ENCODE measurements at regions not wholly inside any gene's neighbourhood (a gene's known extent, or its start where the extent isn't known, plus 50 kb on each side); places are given as distances from the start of the nearest gene placed in this dataset.

DNA sequence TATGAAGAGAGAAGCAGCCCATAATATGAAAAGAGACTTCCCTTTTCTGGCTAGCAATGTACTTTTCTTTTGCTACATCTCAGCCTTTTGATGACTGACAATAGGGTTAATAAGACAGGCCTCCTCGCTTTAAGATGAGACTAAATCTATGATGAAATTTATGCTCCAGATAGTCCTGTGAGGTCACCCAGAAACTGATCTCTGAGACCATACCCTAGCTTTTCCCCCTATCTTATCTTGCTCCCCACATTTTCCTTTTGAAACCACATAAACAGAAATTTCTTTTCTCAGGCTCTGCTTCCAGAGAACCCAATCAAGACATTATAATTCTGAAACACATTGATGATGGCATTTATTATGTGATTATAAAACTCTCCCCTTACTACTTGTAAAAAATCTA, 168.8 kb upstream of the CADM2 start:
- H3K4me3 ChIP-seq (ENCODE audit: control insufficient read depth in 2 of 3, extremely low read depth in 1 of 3, insufficient read depth in 2 of 3, low read depth in 1 of 3, low read length in 3 of 3), result no peak overlapping the region
- dilution Hi-C loops (cut with MboI; ENCODE audit: extremely low pct_ligation_motif_present, low sequenced_read_pairs), result no loop called here
- H3K9ac ChIP-seq (ENCODE audit: control insufficient read depth, extremely low read depth, insufficient read depth, low read length), result no peak overlapping the region
- H4K20me1 ChIP-seq (ENCODE audit: control insufficient read depth, extremely low read depth, insufficient read depth, low read length), result no peaks in the 10 kb centered on the region
- no peak overlapping the region for H3K27ac ChIP-seq (ENCODE audit: control insufficient read depth, insufficient read depth, low read length)
- no peaks in the 10 kb centered on the region for H3K9me3 ChIP-seq (ENCODE audit: control insufficient read depth, low read depth, low read length)
- no peak overlapping the region for H3K4me2 ChIP-seq (ENCODE audit: control insufficient read depth, extremely low read depth, insufficient read depth, low read depth, low read length)
- H2AFZ ChIP-seq (ENCODE audit: control insufficient read depth, low read length), result no peak overlapping the region
- no peaks in the 10 kb centered on the region for H3K27me3 ChIP-seq (ENCODE audit: control insufficient read depth, extremely low read depth, insufficient read depth, low read length)
- no peak for DNase-seq (ENCODE audit: low read depth, low spot score)
- H3K79me2 ChIP-seq (ENCODE audit: control insufficient read depth, insufficient read depth, low read length), result no peaks in the 10 kb centered on the region
- FAIRE-seq, result no peak
- no peaks in the 10 kb centered on the region for H3K4me1 ChIP-seq (ENCODE audit: control insufficient read depth, extremely low read depth, insufficient read depth, low read length)
- TF ChIP-seq EZH2 (IDR thresholded peaks at IDR 0.05; ENCODE audit: low read length), result no peak
- TF ChIP-seq, protein P1, sequence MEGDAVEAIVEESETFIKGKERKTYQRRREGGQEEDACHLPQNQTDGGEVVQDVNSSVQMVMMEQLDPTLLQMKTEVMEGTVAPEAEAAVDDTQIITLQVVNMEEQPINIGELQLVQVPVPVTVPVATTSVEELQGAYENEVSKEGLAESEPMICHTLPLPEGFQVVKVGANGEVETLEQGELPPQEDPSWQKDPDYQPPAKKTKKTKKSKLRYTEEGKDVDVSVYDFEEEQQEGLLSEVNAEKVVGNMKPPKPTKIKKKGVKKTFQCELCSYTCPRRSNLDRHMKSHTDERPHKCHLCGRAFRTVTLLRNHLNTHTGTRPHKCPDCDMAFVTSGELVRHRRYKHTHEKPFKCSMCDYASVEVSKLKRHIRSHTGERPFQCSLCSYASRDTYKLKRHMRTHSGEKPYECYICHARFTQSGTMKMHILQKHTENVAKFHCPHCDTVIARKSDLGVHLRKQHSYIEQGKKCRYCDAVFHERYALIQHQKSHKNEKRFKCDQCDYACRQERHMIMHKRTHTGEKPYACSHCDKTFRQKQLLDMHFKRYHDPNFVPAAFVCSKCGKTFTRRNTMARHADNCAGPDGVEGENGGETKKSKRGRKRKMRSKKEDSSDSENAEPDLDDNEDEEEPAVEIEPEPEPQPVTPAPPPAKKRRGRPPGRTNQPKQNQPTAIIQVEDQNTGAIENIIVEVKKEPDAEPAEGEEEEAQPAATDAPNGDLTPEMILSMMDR (optimal IDR thresholded peaks at IDR 0.05 in 1 of 3, IDR thresholded peaks at IDR 0.05 in 1 of 3, conservative IDR thresholded peaks at IDR 0.05 in 1 of 3; ENCODE audit: extremely low read depth in 1 of 3, insufficient read depth in 2 of 3, low read length in 3 of 3), result no peak
- H3K9me1 ChIP-seq (ENCODE audit: control insufficient read depth, extremely low read depth, insufficient read depth, low read length), result no peaks in the 10 kb centered on the region
- no peaks in the 10 kb centered on the region for H3K36me3 ChIP-seq (ENCODE audit: control insufficient read depth in 2 of 2, extremely low read depth in 1 of 2, insufficient read depth in 2 of 2, low read length in 2 of 2)

- H2AFZ ChIP-seq (ENCODE audit: control insufficient read depth, low read length), result no peak overlapping the region
- DNase-seq (ENCODE audit: low read depth, low spot score) (no peak), FAIRE-seq (no peak)
- H3K9ac ChIP-seq (ENCODE audit: control insufficient read depth, extremely low read depth, insufficient read depth, low read length), result no peak overlapping the region
- H3K4me1 ChIP-seq (ENCODE audit: control insufficient read depth, extremely low read depth, insufficient read depth, low read length), result no peaks in the 10 kb centered on the region
- H3K27ac ChIP-seq (ENCODE audit: control insufficient read depth, insufficient read depth, low read length), result no peak overlapping the region
- no peak overlapping the region for H3K4me3 ChIP-seq (ENCODE audit: control insufficient read depth in 2 of 3, extremely low read depth in 1 of 3, insufficient read depth in 2 of 3, low read depth in 1 of 3, low read length in 3 of 3)
- H3K4me2 ChIP-seq (ENCODE audit: control insufficient read depth, extremely low read depth, insufficient read depth, low read depth, low read length), result no peak overlapping the region
- H3K9me1 ChIP-seq (ENCODE audit: control insufficient read depth, extremely low read depth, insufficient read depth, low read length), result no peaks in the 10 kb centered on the region
- H4K20me1 ChIP-seq (ENCODE audit: control insufficient read depth, extremely low read depth, insufficient read depth, low read length), result no peaks in the 10 kb centered on the region
- dilution Hi-C loops (cut with MboI; ENCODE audit: extremely low pct_ligation_motif_present, low sequenced_read_pairs), result no loop called here
- H3K9me3 ChIP-seq (ENCODE audit: control insufficient read depth, low read depth, low read length), result no peaks in the 10 kb centered on the region
- no peaks in the 10 kb centered on the region for H3K79me2 ChIP-seq (ENCODE audit: control insufficient read depth, insufficient read depth, low read length)
- H3K36me3 ChIP-seq (ENCODE audit: control insufficient read depth in 2 of 2, extremely low read depth in 1 of 2, insufficient read depth in 2 of 2, low read length in 2 of 2), result no peaks in the 10 kb centered on the region
- H3K27me3 ChIP-seq (ENCODE audit: control insufficient read depth, extremely low read depth, insufficient read depth, low read length), result no peaks in the 10 kb centered on the region
- TF ChIP-seq EZH2 (IDR thresholded peaks at IDR 0.05; ENCODE audit: low read length), result no peak
- TF ChIP-seq, protein P1 (optimal IDR thresholded peaks at IDR 0.05 in 1 of 3, IDR thresholded peaks at IDR 0.05 in 1 of 3, conservative IDR thresholded peaks at IDR 0.05 in 1 of 3; ENCODE audit: extremely low read depth in 1 of 3, insufficient read depth in 2 of 3, low read length in 3 of 3), result no peak
Measured at GRCh38 chr3:84806958-84807357, 151.8 kb upstream of the CADM2 start.
